HG03575 (cell line): ENCODE measurements at regions not wholly inside any gene's neighbourhood (a gene's known extent, or its start where the extent isn't known, plus 50 kb on each side); places are given as distances from the start of the nearest gene placed in this dataset.
"Not testable (repeated sequence)": the region's sequence is repeated elsewhere in the genome, so short reads cannot be mapped to it uniquely, and the experiment has no call there.

Experiments
- ATAC-seq: cut with Tn5 transposase; IDR thresholded peaks from one replicate; pipeline ENCODE4 v1.9.1; 2021; ENCODE audit not compliant: unreplicated experiment, insufficient number of reproducible peaks, low FRiP score; ENCODE audit errors: extremely low read depth

- no peak for ATAC-seq
Measured at GRCh38 chr21:33998402-33998801, 75.0 kb upstream of the MRPS6 start.

- no peak for ATAC-seq
Measured at GRCh38 chr21:33997436-33997835, 75.9 kb upstream of the MRPS6 start.

DNA sequence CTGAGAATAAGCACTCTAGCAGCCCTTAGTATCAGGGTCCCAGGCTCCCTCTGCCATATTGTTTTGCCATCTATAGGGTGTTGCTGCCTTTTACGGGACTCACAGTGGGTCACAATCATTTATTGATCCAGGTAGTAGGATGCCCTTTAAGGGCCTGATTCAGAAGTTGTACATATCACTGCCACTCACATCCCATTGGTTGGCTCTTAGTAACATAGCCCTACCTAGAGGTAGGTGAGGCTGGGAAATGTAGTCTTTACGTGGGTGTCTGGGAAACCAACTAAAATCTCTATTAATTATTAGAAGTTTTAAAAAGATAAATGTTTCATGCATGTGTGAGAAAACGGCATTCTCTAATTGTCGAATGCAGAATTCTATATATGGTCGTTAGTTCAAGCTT is 78.8 kb upstream of the ATP5PO start:
- ATAC-seq: no peak

DNA sequence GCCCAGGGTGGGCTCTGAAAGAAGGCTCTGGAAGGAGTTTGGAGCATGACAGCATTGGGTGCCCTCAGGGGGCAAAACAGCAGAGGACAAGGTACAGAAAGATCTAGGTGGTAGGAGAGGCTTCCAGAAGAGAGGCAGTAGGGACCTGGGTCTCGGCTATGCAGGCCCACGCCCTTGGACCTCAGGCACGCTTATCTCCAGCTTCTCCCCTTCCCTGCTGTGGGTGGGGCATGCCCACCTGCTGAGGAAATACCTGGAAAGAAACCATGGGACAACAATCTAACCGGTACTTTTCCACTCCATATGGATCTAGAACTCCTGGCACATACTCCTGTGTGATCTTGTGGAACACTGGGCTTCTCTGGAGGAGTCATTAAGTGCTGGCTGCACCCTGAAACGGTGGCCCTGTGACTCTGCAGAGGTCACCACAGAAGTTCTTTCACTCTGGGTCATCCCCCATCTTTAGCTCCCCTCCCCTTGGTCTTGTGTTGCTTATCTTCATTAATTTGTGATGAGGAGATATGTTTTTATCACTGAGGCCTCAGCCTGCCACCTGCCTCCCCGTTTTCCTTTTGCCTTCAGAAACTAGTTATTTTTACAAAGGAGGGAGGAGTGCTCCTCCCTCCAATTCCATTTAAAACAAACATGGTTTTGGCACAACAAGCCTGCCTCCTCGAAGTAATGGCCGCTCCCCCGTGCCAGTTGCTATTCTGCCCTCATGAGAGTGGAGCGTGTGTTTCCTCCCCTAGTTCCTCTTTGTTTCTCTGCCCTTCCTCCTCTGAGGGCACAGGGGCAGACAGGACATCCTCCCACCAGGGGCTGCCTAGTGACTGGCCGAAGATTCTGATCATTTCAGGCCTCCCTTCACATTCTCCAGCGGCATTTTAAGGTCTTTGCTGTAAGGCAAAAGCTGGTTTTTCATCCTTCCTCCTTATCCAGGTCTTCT is 78.0 kb upstream of the ATP5PO start:
- no peak for ATAC-seq

- ATAC-seq: not testable (repeated sequence)
Measured at GRCh38 chr21:33992412-33992811, 76.8 kb upstream of the ATP5PO start.

DNA sequence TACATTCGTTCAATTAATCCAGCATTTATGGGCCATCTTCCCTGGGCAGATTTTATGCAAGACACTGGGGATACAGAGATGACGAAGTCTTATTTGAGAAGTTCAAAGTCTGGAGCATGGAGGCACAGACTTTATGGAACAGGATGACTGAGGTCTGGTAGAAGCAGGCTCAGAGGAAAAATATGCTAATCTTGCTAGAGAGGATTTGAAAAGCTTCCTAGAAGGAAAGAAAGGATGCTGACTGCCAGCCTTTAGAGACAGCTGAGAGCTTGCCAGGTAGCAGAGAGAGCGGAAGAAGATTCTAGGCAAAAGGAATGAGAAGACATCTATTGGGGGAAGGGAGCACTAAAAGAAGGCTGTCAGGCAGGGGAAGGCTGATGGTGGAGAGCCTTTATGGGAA is 75.5 kb upstream of the ATP5PO start:
- no peak for ATAC-seq

DNA sequence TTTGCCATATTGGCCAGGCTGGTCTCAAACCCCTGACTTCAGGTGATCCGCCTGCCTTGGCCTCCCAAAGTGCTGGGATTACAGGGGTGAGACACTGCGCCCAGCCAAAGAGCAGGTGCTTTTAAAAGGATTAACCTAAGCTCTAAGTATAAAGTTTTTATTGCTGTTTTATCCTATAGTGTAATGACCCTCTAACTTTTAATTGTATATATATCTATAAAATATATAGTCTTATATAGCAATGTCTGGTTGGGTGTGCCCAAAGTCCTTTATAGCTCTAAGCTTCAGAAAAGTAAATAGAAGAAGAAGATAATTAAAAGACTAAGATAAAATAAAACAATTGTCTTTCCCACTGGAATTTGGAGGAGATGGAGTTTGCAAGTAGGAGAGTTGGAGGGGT is 73.8 kb upstream of the ATP5PO start:
- no peak for ATAC-seq

GRCh38 chr21:33988237-33989017 is 72.8 kb upstream of the ATP5PO start:
- no peak for ATAC-seq

GRCh38 chr21:33987461-33987860 is 71.9 kb upstream of the ATP5PO start:
- ATAC-seq: no peak

- ATAC-seq: no peak
Measured at GRCh38 chr21:33985117-33986050, 69.8 kb upstream of the ATP5PO start.

DNA sequence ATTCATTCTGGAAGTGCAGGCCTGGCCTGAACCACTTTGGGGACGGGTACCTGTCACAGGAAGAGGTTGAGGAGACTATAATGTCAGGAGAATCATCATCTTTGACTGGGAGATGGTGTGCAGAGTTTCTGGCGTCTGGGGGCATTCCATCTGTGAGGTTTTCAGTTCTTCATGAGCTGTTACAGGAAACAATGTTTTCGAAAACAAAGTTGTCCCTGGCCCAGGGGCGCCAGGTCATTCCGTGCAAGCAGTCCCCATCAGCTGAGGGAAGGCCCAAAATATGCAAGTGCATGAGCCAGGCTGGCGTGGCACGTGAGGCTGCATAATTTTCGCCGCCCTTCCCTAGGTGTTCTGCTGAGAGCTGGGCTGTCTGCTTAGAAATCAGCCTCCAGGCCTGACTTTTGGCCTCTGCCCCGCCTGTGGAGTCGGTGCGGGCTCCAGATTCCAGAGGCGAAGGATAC is 68.4 kb upstream of the ATP5PO start:
- no peak for ATAC-seq

GRCh38 chr21:33981391-33982101 is 65.9 kb upstream of the ATP5PO start:
- no peak for ATAC-seq

DNA sequence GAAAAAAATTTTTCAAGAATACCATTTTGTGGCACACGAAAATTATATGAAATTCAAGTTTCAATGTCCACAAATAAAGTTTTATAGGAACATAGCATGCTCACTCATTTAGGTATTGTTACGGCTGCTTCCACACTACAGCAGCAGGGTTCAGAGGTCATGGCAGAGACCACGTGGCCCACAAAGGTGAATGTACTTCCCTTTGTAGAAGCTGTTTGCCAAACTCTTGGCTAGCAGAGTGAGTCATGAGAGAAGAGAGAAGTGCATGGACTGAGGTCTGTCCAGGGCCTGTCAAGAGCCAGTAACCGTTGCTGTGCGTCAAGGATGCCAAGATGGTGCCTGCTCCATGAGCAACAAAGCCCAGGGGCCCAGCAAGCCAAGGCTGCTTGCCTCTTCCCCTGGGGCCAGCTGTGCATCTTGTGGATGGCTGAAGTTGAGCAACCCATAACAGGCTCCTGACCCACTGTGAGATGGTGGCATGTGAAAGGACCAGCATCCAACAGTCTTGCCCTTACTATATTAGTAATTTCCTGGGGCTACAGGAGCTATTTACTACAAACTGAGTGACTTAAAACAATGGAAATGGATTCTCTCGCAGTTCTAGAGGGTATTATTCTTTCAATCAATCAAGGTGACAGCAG is 64.8 kb upstream of the ATP5PO start:
- ATAC-seq: no peak

DNA sequence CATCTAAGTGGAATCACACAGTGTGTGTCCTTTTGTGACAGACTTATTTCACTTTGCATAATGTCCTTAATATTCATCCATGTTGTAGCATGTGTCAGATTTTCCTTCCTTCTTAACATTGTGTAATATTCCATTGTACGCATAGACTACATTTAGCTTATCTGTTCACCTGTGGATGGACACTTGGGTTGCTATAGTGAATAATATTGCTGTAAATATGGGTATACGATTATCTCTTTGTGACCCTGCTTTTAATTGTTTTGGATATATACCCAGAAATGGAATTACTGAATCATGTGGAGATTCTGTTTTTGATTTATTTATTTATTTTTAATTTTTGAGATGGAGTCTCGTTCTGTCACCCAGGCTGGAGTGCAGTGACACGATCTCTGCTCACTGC is 63.0 kb upstream of the ATP5PO start:
- no peak for ATAC-seq

GRCh38 chr21:33977721-33978369 is 62.2 kb upstream of the ATP5PO start:
- ATAC-seq: no peak

DNA sequence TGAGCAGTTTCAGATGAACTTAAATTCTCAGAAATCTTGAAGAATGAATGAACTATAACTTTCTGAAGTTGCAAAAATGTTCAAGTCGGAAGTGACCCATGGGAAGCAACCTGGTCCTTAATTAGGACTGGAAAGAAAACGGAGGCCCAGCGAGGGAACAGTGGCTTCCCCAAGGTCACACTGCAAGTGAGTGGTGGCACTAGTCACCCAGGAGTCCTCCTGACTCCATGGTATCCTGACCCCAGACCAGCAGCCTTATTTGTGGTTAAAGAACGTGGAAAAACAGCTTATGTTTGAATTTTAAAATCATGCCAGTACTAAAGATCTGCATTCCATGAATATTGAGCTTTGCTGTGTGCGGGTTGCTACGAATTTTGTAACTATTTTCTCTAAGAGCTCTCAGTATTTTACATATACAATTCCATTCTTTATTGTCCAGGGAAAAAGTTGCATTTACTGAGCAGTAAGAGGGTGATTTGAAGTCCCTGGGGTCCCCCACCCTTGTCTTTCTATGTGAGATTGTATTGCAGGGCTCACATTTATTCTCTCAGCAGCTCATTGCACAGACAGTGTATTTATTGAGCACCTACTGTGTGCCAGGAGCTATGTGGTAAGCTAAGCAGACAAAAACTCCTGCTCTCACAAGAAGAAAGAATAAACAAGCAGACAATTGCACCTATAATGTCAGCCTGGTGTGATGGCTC is 61.6 kb upstream of the ATP5PO start:
- ATAC-seq: no peak
